IPS-20b (cell line): ENCODE measurements at regions not wholly inside any gene's neighbourhood (a gene's known extent, or its start where the extent isn't known, plus 50 kb on each side); places are given as distances from the start of the nearest gene placed in this dataset.

ENCODE experiments used
- H3K27ac ChIP-seq: one replicate; pipeline ENCODE4 v1.5.1; 2013; ENCODE audit warnings: low read length
- H3K27me3 ChIP-seq: 2 replicates; pipeline ENCODE4 v1.6.1; 2013; ENCODE audit warnings: mild to moderate bottlenecking, low read length, inconsistent platforms; ENCODE audit not compliant: insufficient read depth
- H3K36me3 ChIP-seq: 2 replicates; pipeline ENCODE4 v1.6.1; 2013; ENCODE audit warnings: low read depth, mild to moderate bottlenecking, inconsistent platforms, low read length, moderate library complexity; ENCODE audit not compliant: insufficient read depth
- H3K4me1 ChIP-seq: 2 replicates; pipeline ENCODE4 v1.6.1; 2013; ENCODE audit warnings: mild to moderate bottlenecking, control low read depth, inconsistent platforms, low read length, moderate library complexity; ENCODE audit not compliant: insufficient read depth
- H3K4me3 ChIP-seq: 2 replicates; pipeline ENCODE4 v1.5.1; 2013; ENCODE audit warnings: mild to moderate bottlenecking, low read length, inconsistent platforms
- H3K9ac ChIP-seq: 2 replicates; pipeline ENCODE4 v1.6.1; 2013; ENCODE audit warnings: low read depth, mild to moderate bottlenecking, inconsistent platforms, low read length, moderate library complexity
- H3K9me3 ChIP-seq: 2 replicates; pipeline ENCODE4 v1.6.1; 2013; ENCODE audit warnings: mild to moderate bottlenecking, low read depth, low read length, inconsistent platforms; ENCODE audit not compliant: insufficient read depth

DNA sequence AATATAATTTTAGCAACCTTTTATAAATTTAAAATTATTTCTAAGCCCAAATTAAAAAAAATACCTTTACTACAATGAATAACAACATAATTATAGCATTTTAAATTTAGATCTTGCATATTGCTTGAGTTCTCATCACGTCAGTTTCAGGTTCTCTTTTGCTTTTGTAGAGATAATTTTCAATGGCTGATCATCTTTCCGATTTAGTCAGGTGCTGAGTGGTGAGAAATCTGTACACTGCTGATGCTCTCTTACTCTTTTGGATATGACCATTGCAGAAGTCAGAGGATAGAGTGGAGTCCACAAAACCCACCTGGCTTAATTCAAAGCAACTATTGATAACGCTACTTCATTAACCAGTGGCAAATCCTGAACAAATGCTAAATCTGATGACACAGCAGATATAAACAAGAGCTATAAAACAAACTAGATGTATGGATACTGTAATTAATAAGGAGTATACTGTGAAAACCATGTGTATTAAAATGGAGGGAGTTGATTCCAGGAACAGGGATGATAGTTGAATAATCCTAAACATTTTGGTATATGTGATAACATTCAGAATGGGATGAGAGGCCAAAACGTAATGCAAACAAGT is 394.8 kb downstream of the CSNK1G3 start:
- Histone ChIP-seq H3K4me1 (no peaks in the 10 kb centered on the region), H3K9me3 (no peaks in the 10 kb centered on the region), H3K4me3 (no peak overlapping the region), H3K9ac (no peak overlapping the region), H3K36me3 (no peaks in the 10 kb centered on the region), H3K27ac (no peak overlapping the region), H3K27me3 (no peaks in the 10 kb centered on the region)

DNA sequence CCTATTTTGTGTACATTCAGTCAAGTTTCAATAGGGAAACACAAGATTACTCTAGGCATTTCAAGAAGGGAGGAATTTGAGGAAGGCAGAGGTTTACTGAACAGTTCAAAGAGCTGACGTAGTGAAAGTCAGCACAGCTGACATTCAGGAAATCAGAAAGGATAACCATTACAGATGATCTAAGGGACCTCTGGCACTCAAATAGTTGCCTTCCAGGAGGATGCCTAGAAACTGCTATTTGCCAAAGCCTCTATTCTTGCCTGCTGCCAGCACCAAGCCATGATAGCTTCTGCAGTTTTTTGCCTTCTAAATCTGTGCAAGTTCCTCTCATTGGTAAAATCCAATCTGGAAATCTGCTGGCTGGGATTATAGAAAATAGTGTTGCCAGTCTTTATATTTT is 373.1 kb downstream of the CSNK1G3 start:
- H3K4me1 ChIP-seq: peaks cover 18% of the 10 kb centered on the region; the same call in 1 of the 2 replicates

DNA sequence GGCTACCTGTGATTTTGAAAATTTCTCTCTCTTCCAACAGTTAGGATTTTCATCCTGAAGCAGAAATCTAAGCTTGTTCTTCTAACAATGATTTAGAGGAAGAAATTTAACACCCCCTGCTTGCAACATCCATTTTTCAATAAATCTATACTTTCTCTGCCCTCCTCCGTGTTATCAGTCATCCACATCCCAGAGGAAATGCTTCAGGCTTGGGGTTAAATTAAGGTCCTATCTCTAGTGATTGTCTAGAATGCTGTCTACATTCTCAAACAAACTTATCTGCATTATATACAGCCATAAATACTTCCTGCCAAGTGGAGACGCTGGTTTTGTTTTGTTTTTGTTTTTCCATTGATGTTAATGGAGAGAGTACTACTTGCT is 371.0 kb downstream of the CSNK1G3 start:
- Histone ChIP-seq H3K27ac (no peak overlapping the region), H3K9me3 (no peaks in the 10 kb centered on the region), H3K4me1 (peaks cover 34% of the 10 kb centered on the region), H3K36me3 (no peaks in the 10 kb centered on the region), H3K9ac (no peak overlapping the region), H3K27me3 (no peaks in the 10 kb centered on the region), H3K4me3 (no peak overlapping the region)

More for the DNA sequence above, 373.1 kb downstream of the CSNK1G3 start:
- Histone ChIP-seq H3K27me3 (no peaks in the 10 kb centered on the region), H3K27ac (no peak overlapping the region), H3K9me3 (no peaks in the 10 kb centered on the region), H3K4me3 (no peak overlapping the region), H3K9ac (no peak overlapping the region), H3K36me3 (no peaks in the 10 kb centered on the region)

DNA sequence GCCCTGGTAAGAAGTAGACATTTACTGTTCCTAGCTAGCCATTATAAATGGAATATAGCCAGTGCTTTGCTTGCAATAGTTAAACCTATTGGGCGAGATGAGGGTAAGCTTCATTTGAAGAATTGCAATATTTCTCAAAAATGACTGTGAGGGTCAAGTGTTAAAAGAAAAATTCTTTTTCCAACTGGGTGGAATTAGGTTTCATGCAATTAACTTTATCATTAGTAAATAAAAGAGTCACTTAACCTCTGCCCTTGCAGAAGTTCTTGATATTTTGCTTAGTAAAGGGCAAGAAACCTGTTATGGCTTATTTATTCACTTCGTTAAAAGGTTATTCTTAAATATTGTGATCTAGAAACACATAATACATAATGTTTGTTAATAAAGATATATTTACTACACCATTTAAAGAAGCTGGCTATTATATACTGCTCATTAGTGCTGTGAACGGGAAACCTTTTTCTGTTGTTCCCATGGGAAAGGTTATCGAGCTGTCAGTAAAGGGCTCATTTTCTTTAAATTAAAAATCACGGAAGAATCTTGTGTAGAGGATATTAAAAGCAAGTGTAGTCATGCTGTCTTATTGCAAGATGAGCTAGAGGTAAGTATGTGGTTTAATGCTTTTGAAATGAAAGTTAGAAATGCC is 370.5 kb downstream of the CSNK1G3 start:
- Histone ChIP-seq H3K4me3 (no peak overlapping the region), H3K27ac (no peak overlapping the region), H3K4me1 (peaks cover 34% of the 10 kb centered on the region), H3K27me3 (no peaks in the 10 kb centered on the region), H3K36me3 (no peaks in the 10 kb centered on the region), H3K9me3 (no peaks in the 10 kb centered on the region), H3K9ac (no peak overlapping the region)

DNA sequence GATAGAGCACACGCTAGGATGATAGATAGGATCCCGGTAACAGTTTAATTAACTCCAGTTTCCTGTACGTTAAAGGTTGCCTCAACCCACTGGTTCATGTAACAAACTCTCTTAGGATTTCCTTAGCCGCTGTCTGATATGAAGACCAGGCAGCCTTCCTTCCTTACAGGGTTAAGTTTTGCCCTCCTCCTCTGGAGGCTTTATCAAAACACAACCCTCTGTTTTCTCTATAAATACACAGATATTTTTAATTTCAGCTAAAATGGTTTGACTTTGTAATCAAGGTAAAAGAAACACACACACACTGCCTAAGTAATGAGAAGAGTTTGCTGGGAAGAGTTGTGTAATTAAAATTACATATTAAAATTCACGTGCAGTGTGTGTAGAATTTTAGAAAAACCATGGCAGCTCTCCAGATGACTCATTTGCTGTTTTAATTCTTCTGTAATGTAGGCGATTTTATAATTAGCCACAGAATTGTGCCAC is 369.8 kb downstream of the CSNK1G3 start:
- Histone ChIP-seq H3K27me3 (no peaks in the 10 kb centered on the region), H3K36me3 (no peaks in the 10 kb centered on the region), H3K9me3 (no peaks in the 10 kb centered on the region), H3K27ac (no peak overlapping the region), H3K4me3 (no peak overlapping the region), H3K9ac (no peak overlapping the region), H3K4me1 (peaks cover 38% of the 10 kb centered on the region)

DNA sequence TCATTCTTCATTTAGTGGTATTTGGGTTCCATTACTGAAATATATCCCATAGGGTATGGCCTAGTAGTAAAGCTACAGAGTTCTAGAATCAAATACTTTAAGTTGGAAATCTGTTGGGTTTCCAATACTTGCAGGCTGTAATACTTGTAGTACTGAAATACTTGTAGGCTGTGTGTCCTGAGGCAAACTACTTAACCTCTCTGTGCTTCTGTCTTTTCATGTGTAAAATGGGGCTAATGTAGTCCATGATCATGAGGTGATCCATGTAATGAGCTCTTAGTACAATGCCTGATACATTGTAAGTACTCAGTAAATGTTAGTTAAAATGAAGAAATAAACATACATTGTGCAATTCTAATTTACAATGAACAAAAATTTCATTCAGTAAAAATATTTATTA is 368.9 kb downstream of the CSNK1G3 start:
- H3K9ac ChIP-seq: no peak overlapping the region
- H3K27ac ChIP-seq: no peak overlapping the region
- peaks cover 47% of the 10 kb centered on the region for H3K4me1 ChIP-seq
- no peak overlapping the region for H3K4me3 ChIP-seq
- H3K9me3 ChIP-seq: no peaks in the 10 kb centered on the region
- H3K36me3 ChIP-seq: no peaks in the 10 kb centered on the region
- H3K27me3 ChIP-seq: no peaks in the 10 kb centered on the region

DNA sequence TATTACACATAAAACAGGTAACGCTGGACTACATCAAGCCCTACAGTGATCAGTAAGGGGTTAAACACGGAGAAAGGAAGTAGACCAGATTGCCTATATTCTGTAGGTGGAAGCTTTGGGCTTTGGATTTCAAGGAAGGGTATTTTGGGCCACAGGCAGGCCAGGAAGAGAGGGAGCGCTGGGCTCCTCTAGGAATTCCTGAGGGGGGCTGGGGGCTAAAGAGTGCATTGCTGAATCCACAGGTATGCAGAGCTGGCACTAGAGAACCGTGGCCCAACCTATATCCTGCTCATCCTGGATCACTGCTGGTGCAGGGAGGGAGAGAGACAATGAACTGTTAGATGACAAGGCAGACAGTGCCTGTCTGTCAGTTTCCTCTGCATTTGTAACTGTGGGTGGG is 367.1 kb downstream of the CSNK1G3 start:
- Histone ChIP-seq H3K27me3 (no peaks in the 10 kb centered on the region), H3K9me3 (no peaks in the 10 kb centered on the region), H3K4me3 (no peak overlapping the region), H3K4me1 (peaks cover 64% of the 10 kb centered on the region), H3K36me3 (no peaks in the 10 kb centered on the region), H3K9ac (peak overlapping the region; percentile 21; the same call in 1 of the 2 replicates), H3K27ac (peak overlapping the region; percentile 73)

DNA sequence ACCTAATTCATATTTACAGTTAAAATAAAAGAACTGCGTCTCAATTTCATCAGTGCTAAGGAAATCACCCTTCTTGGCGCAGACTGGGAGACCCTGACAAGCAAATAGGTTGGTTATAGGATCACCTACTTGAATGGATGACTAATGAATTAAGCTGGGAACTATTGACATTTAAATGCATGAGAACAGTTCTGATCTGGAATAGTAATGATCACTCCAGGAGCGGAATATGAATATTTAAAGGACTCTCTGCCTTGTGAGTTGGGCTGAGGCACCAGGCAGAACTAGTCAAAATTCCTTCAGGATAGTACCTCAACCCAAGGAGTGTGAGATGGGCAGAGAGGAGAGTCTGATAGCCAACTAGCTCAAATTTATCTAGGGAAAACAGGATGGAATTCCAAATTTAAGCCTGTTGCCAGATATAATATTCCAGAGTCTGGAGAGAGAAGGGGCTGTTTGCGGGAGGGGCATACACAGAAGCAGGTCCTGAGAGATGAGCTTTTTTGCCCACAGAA is 364.4 kb downstream of the CSNK1G3 start:
- Histone ChIP-seq H3K9ac (peak overlapping the region; percentile 74; the same call in 1 of the 2 replicates), H3K9me3 (no peaks in the 10 kb centered on the region), H3K4me3 (peak overlapping the region; percentile 52), H3K27me3 (no peaks in the 10 kb centered on the region), H3K36me3 (no peaks in the 10 kb centered on the region), H3K27ac (peak overlapping the region; percentile 94), H3K4me1 (peaks cover 57% of the 10 kb centered on the region)

DNA sequence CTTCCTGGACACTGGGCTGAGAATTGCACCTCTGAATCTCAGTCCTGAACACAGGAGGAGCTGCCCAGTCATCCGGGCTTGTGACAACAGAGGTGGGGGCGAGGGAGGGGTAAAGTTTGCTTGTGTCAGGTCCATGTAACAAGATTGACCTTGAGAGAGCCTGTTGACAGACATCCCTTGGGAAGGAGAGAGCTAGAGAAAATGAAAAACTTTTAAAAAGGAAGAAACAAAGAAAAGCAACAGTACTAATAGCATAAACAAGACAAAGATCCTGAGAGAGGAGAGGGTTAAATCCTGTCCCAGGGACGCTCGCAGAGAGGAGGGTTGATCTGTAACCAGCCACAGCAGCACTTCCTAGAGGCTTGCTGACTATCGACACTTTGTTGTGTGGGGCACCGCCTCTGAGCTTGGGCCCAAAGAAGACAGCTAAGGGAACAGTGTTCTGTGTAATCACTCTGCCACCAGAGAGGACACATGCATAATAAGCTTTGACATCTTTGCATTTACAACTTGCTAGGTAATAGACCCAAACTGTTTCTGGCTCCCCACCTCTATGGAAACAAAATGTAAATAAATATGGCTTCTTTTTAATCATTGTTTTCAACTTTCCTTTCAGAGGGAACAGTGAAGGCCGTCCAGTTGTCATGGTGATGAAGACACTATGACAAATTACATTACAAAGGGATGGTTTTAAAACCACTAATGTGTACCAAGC is 363.7 kb downstream of the CSNK1G3 start:
- Histone ChIP-seq H3K27me3 (no peaks in the 10 kb centered on the region), H3K27ac (peak overlapping the region; percentile 94), H3K9ac (peak overlapping the region; percentile 74; the same call in 1 of the 2 replicates), H3K9me3 (no peaks in the 10 kb centered on the region), H3K4me1 (peaks cover 55% of the 10 kb centered on the region), H3K4me3 (peak overlapping the region; percentile 52), H3K36me3 (no peaks in the 10 kb centered on the region)

DNA sequence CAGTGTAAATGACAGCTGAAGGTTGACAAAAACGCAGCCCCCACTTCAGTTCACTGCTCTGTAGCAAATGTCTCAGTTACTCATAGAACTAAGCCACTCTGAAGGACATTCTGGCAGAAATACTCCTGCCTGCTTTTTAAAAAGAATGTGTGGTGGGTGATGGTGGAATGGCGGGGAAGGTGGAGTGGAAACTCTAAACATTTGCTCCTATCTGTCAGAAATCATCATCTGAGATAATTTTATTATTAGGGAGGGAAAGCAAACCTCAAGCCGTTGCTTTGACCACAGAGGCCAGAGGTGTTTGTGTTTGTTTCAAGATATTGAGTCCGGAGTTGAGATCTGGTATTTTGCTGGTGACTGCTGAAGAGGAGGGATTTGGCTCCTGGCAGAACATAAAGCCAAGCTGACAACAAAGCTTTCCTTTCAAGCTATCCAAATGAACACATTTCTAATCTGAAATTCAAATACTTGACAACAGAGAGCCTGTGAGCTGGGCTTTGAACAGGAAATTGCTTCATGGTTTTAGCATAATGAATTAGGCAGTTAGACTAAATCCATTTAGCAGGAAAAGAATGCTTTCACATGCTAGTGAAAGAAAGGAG is 362.7 kb downstream of the CSNK1G3 start:
- Histone ChIP-seq H3K27me3 (no peaks in the 10 kb centered on the region), H3K9me3 (no peaks in the 10 kb centered on the region), H3K9ac (peak overlapping the region; percentile 74; the same call in 1 of the 2 replicates), H3K4me3 (peak overlapping the region; percentile 52), H3K4me1 (peaks cover 54% of the 10 kb centered on the region), H3K27ac (peak overlapping the region; percentile 94), H3K36me3 (no peaks in the 10 kb centered on the region)

DNA sequence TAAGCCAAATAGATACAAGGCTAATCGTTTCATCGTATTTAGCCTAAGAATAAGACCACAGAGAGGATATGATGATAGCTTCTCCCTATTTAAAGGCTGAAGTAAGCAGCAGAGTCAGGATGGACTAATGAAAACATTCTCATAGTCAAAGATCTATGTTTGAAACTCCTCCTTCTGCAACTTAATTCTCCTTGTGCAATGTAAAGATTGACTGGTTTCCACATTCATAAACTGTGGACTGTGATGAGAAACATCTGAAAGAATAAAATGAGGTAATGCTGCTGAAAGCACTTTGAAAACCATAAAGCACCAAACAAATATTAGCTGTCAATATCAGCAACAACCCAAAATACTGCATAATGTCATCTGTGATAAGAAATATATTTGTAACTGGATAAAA is 361.9 kb downstream of the CSNK1G3 start:
- no peaks in the 10 kb centered on the region for H3K27me3 ChIP-seq
- no peak overlapping the region for H3K4me3 ChIP-seq
- H3K27ac ChIP-seq: peak overlapping the region; percentile 22
- H3K36me3 ChIP-seq: no peaks in the 10 kb centered on the region
- peak overlapping the region; percentile 24; the same call in 1 of the 2 replicates for H3K9ac ChIP-seq
- H3K4me1 ChIP-seq: peaks cover 46% of the 10 kb centered on the region
- H3K9me3 ChIP-seq: no peaks in the 10 kb centered on the region
